ENCODE measurements at regions not wholly inside any gene's neighbourhood (a gene's known extent, or its start where the extent isn't known, plus 50 kb on each side); places are given as distances from the start of the nearest gene placed in this dataset.

- TF ChIP-seq, protein P1, sequence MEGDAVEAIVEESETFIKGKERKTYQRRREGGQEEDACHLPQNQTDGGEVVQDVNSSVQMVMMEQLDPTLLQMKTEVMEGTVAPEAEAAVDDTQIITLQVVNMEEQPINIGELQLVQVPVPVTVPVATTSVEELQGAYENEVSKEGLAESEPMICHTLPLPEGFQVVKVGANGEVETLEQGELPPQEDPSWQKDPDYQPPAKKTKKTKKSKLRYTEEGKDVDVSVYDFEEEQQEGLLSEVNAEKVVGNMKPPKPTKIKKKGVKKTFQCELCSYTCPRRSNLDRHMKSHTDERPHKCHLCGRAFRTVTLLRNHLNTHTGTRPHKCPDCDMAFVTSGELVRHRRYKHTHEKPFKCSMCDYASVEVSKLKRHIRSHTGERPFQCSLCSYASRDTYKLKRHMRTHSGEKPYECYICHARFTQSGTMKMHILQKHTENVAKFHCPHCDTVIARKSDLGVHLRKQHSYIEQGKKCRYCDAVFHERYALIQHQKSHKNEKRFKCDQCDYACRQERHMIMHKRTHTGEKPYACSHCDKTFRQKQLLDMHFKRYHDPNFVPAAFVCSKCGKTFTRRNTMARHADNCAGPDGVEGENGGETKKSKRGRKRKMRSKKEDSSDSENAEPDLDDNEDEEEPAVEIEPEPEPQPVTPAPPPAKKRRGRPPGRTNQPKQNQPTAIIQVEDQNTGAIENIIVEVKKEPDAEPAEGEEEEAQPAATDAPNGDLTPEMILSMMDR (IDR thresholded peaks at IDR 0.05; ENCODE audit: low read depth, low read length, poor library complexity, severe bottlenecking) = no peak
- no peak for TF ChIP-seq EZH2phosphoT487 (IDR thresholded peaks at IDR 0.05; ENCODE audit: borderline replicate concordance, low read length)
These were observed 89.8 kb upstream of the DYRK2 start for GRCh38 chr12:67558775-67559174.
